SK-N-SH treated with all-trans-retinoic acid at 6 μM for 48 hours (cell line): ENCODE measurements at regions not wholly inside any gene's neighbourhood (a gene's known extent, or its start where the extent isn't known, plus 50 kb on each side); places are given as distances from the start of the nearest gene placed in this dataset.

Source experiments
- ATAC-seq: fragments of 200-7000 bp; cut with Tn5 transposase; 3 replicates; pipeline ENCODE4 v1.9.1; 2020; ENCODE audit warnings: mild to moderate bottlenecking, moderate library complexity
- ARNTL ChIP-seq: fragments of 450-650 bp; formaldehyde crosslinking; IDR thresholded peaks from 2 replicates; pipeline ENCODE4 v1.5.0; 2020; ENCODE audit warnings: low read depth, mild to moderate bottlenecking, moderate library complexity, borderline replicate concordance
- CSDC2 ChIP-seq: fragments of 250-450 bp; sonication (Bioruptor Pico); IDR thresholded peaks from 2 replicates; pipeline ENCODE4 v1.5.0; 2020; ENCODE audit warnings: mild to moderate bottlenecking, moderate library complexity
- CSRNP3 ChIP-seq: fragments of 250-450 bp; sonication (Bioruptor Pico); IDR thresholded peaks from 2 replicates; pipeline ENCODE4 v1.5.1; 2021; ENCODE audit warnings: mild to moderate bottlenecking, moderate library complexity
- GLIS3 ChIP-seq: fragments of 250-450 bp; sonication (Bioruptor Pico); IDR thresholded peaks from 2 replicates; pipeline ENCODE4 v1.5.0; 2020; ENCODE audit warnings: mild to moderate bottlenecking, moderate library complexity
- OSR1 ChIP-seq: fragments of 250-450 bp; sonication (Bioruptor Pico); IDR thresholded peaks from 2 replicates; pipeline ENCODE4 v1.8.0; 2022; ENCODE audit warnings: moderate library complexity, mild to moderate bottlenecking, inconsistent platforms
- PATZ1 ChIP-seq: fragments of 250-450 bp; sonication (Bioruptor Pico); IDR thresholded peaks from 2 replicates; pipeline ENCODE4 v1.8.0; 2020; ENCODE audit warnings: mild to moderate bottlenecking, moderate library complexity, borderline replicate concordance
- PPARA ChIP-seq: fragments of 250-450 bp; sonication (Bioruptor Pico); IDR thresholded peaks from 2 replicates; pipeline ENCODE4 v1.5.0; 2020; ENCODE audit warnings: mild to moderate bottlenecking, borderline replicate concordance
- RARB ChIP-seq: fragments of 250-450 bp; sonication (Bioruptor Pico); IDR thresholded peaks from 2 replicates; pipeline ENCODE4 v1.8.0; 2021; ENCODE audit warnings: mild to moderate bottlenecking, moderate library complexity
- SNAI2 ChIP-seq: fragments of 250-450 bp; sonication (Bioruptor Pico); IDR thresholded peaks from 2 replicates; pipeline ENCODE4 v1.5.0; 2020; ENCODE audit warnings: mild to moderate bottlenecking, moderate library complexity
- TCF4 ChIP-seq: fragments of 250-450 bp; sonication (Bioruptor Pico); IDR thresholded peaks from 2 replicates; pipeline ENCODE4 v1.8.0; 2021; ENCODE audit warnings: mild to moderate bottlenecking, moderate library complexity, borderline replicate concordance
- TOX ChIP-seq: fragments of 250-450 bp; sonication (Bioruptor Pico); IDR thresholded peaks from 2 replicates; pipeline ENCODE4 v1.8.0; 2021; ENCODE audit warnings: mild to moderate bottlenecking, moderate library complexity, borderline replicate concordance
- TSHZ2 ChIP-seq: fragments of 250-450 bp; sonication (Bioruptor Pico); IDR thresholded peaks from 2 replicates; pipeline ENCODE4 v1.5.0; 2020; ENCODE audit warnings: mild to moderate bottlenecking, moderate library complexity
- ZC3H10 ChIP-seq: fragments of 250-450 bp; sonication (Bioruptor Pico); IDR thresholded peaks from 2 replicates; pipeline ENCODE4 v1.5.1; 2021; ENCODE audit warnings: mild to moderate bottlenecking, moderate library complexity
- ZFP3 ChIP-seq: fragments of 250-450 bp; sonication (Bioruptor Pico); IDR thresholded peaks from 2 replicates; pipeline ENCODE4 v1.5.0; 2020; ENCODE audit warnings: mild to moderate bottlenecking, moderate library complexity
- ZFP30 ChIP-seq: fragments of 450-650 bp; formaldehyde crosslinking; IDR thresholded peaks from 2 replicates; pipeline ENCODE4 v1.5.0; 2022; ENCODE audit warnings: mild to moderate bottlenecking, moderate library complexity
- ZNF565 ChIP-seq: fragments of 450-650 bp; formaldehyde crosslinking; conservative IDR thresholded peaks from 2 replicates; pipeline ENCODE4 v1.5.0; 2020; ENCODE audit warnings: low read depth, mild to moderate bottlenecking, moderate library complexity
- ZNF8 ChIP-seq: fragments of 450-650 bp; formaldehyde crosslinking; IDR thresholded peaks from 2 replicates; pipeline ENCODE4 v1.5.0; 2020; ENCODE audit warnings: mild to moderate bottlenecking, moderate library complexity
- TF ChIP-seq, protein P1 (sequence below): fragments of 250-450 bp; sonication (Bioruptor Pico); IDR thresholded peaks from 2 replicates; pipeline ENCODE4 v1.8.0; 2021; ENCODE audit warnings: low read depth, mild to moderate bottlenecking, moderate library complexity, borderline replicate concordance
- TF ChIP-seq, protein P2 (sequence below): fragments of 250-450 bp; sonication (Bioruptor Pico); IDR thresholded peaks from 2 replicates; pipeline ENCODE4 v1.5.1; 2020; ENCODE audit warnings: low read depth, mild to moderate bottlenecking, moderate library complexity

DNA sequence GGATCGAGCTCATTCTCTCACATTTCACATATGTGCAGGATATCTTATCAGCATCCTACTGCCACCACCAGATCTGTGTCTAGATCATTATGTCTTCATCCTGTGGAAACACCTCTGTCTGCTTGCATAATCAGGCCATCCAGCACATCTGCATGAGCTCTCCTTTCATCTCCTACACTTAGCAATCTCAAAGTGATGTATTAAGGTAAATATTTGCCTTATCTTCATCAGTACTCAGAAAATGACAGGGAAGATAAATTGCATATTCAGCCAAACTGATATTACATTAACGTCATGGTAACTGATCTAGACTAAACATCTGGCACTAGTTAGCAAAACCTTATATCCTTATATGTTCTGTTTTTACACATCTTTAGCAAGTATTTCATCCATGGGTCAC, 207.3 kb upstream of the PABPC4L start:
- ATAC-seq: no peak
- TF ChIP-seq TSHZ2 (CRISPR knock-in tag) (no peak), ZNF565 (CRISPR knock-in tag) (no peak), RARB (CRISPR knock-in tag) (no peak), ZNF8 (CRISPR knock-in tag) (no peak), GLIS3 (no peak), TOX (CRISPR knock-in tag) (no peak), PPARA (CRISPR knock-in tag) (no peak), ZFP30 (CRISPR knock-in tag) (no peak), ZFP3 (no peak), TCF4 (no peak), ARNTL (CRISPR knock-in tag) (no peak), CSRNP3 (CRISPR knock-in tag) (no peak), CSDC2 (CRISPR knock-in tag) (no peak), SNAI2 (CRISPR knock-in tag) (no peak)
- TF ChIP-seq, protein P1, sequence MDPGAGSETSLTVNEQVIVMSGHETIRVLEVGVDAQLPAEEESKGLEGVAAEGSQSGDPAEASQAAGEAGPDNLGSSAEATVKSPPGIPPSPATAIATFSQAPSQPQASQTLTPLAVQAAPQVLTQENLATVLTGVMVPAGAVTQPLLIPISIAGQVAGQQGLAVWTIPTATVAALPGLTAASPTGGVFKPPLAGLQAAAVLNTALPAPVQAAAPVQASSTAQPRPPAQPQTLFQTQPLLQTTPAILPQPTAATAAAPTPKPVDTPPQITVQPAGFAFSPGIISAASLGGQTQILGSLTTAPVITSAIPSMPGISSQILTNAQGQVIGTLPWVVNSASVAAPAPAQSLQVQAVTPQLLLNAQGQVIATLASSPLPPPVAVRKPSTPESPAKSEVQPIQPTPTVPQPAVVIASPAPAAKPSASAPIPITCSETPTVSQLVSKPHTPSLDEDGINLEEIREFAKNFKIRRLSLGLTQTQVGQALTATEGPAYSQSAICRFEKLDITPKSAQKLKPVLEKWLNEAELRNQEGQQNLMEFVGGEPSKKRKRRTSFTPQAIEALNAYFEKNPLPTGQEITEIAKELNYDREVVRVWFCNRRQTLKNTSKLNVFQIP: no peak
- TF ChIP-seq, protein P2, sequence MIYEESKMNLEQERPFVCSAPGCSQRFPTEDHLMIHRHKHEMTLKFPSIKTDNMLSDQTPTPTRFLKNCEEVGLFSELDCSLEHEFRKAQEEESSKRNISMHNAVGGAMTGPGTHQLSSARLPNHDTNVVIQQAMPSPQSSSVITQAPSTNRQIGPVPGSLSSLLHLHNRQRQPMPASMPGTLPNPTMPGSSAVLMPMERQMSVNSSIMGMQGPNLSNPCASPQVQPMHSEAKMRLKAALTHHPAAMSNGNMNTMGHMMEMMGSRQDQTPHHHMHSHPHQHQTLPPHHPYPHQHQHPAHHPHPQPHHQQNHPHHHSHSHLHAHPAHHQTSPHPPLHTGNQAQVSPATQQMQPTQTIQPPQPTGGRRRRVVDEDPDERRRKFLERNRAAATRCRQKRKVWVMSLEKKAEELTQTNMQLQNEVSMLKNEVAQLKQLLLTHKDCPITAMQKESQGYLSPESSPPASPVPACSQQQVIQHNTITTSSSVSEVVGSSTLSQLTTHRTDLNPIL (CRISPR knock-in tag): no peak

DNA sequence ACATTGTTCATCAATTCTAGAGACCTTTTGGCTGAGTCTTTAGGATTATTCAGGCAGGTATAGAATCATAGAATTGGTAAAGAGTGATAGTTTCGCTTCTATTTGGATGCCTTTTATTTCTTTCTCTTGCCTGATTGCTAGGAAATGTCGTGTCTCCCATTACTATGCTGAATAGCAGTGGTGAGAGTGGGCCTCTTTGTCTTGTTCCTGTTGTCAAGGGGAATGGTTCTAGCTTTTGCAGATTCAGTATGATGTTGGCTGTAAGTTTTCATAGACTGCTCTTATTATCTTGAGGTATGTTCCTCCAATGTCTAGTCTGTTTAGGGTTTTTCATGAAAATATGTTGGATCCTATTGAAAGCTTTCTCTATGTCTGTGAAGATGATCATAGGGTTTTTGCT, 200.2 kb upstream of the PABPC4L start:
- TF ChIP-seq CSRNP3 (CRISPR knock-in tag): no peak
- TF ChIP-seq ZNF8 (CRISPR knock-in tag): no peak
- TF ChIP-seq ARNTL (CRISPR knock-in tag): no peak
- TF ChIP-seq ZNF565 (CRISPR knock-in tag): no peak
- no peak for TF ChIP-seq ZC3H10 (CRISPR knock-in tag)
- TF ChIP-seq TSHZ2 (CRISPR knock-in tag): no peak
- TF ChIP-seq ZFP3: no peak
- ATAC-seq: no peak

DNA sequence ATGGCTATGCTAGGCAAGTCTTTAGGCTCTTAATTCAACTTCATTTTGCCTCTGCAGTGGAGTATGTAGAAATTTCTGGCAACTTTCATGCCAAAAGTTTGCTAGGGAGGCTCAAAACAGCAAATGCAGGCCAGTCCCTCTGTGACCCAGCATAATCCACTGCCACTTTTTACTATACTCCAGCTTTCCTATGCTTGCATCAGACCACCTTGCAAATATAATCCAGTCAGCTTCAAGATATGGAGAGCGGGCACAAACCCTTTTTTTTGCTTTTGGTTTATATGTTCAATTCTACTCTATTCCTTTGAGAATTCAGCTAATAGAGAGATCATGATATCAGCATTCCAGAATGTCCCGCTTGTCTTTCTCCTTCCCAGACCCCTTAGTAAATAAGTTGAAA, 192.0 kb upstream of the PABPC4L start:
- TF ChIP-seq OSR1 (no peak), PATZ1 (CRISPR knock-in tag) (no peak), ARNTL (CRISPR knock-in tag) (no peak), PPARA (CRISPR knock-in tag) (no peak), GLIS3 (no peak), ZFP3 (no peak), SNAI2 (CRISPR knock-in tag) (no peak), ZC3H10 (CRISPR knock-in tag) (no peak), TCF4 (no peak), ZFP30 (CRISPR knock-in tag) (no peak), ZNF8 (CRISPR knock-in tag) (no peak)
- TF ChIP-seq, protein P1: no peak
- TF ChIP-seq, all 23 proteins: peak for 0
- no peak for ATAC-seq
